HCT116 (cell line): ENCODE measurements at regions not wholly inside any gene's neighbourhood (a gene's known extent, or its start where the extent isn't known, plus 50 kb on each side); places are given as distances from the start of the nearest gene placed in this dataset.

Source experiments
- ATAC-seq: fragments of 200-7000 bp; cut with Tn5 transposase; 2 replicates; pipeline ENCODE4 v1.9.1; 2020; ENCODE audit warnings: mild to moderate bottlenecking, moderate library complexity
- BruUV-seq: library from RNA; stranded (reverse); fragments of 400-500 nt; replicated peaks from 2 replicates; lab custom pipeline; 2021; lab: Mats Ljungman, UMichigan
- CTCF ChIA-PET: fragments of 300-600 bp; sonication (Branson Sonifier 250); formaldehyde crosslinking; loops from one replicate; lab custom pipeline; 2021; ENCODE audit warnings: antibody characterized with exemption; lab: Charles Lee
- POLR2A ChIA-PET: fragments of 300-600, 350-600 bp; sonication (Branson Sonifier 250); formaldehyde crosslinking; loops from one replicate; lab custom pipeline; 2021; ENCODE audit warnings: antibody characterized with exemption; lab: Charles Lee
- RAD21 ChIA-PET, 2 experiments: fragments of 300-600 bp; sonication (Branson Sonifier 250); formaldehyde crosslinking; loops; one replicate each; lab custom pipeline; 2023; ENCODE audit warnings: low total read pairs in 2 of 2; ENCODE audit not compliant: uncharacterized antibody in 2 of 2, unreplicated experiment in 2 of 2, low non-redundant PET in 1 of 2; lab: Charles Lee
- DNase-seq: peaks from one replicate; pipeline ENCODE4 v3.0.0-alpha.2; 2010; ENCODE audit warnings: low read depth, low spot score
- H2AFZ ChIP-seq: fragments of 200-600 bp; shearing (Covaris generic), sonication (generic); 2 replicates; pipeline ENCODE4 v1.6.1; 2017; ENCODE audit warnings: low read depth, mixed run types, mixed read lengths, antibody characterized with exemption, low read length; ENCODE audit not compliant: poor library complexity, severe bottlenecking
- H3K27ac ChIP-seq: 2 replicates; pipeline ENCODE4 v1.5.1; 2012; ENCODE audit warnings: low read depth, low read length
- H3K27me3 ChIP-seq: fragments of 200-600 bp; sonication (generic); 2 replicates; pipeline ENCODE4 v1.6.1; 2016; ENCODE audit warnings: mixed run types, low read length, mixed read lengths; ENCODE audit not compliant: insufficient read depth
- H3K36me3 ChIP-seq, 2 experiments: fragments of 200-500 bp in 1 of 2; fragments of 200-600 bp in 1 of 2; sonication (Bioruptor generic) in 1 of 2; sonication (generic) in 1 of 2; 2 replicates each; pipeline versions ENCODE4 v1.5.1 to v1.6.1; 2014 to 2016; ENCODE audit warnings: low read length in 2 of 2, inconsistent platforms in 1 of 2, mixed read lengths in 1 of 2, mixed run types in 1 of 2; ENCODE audit not compliant: insufficient read depth in 2 of 2, control insufficient read depth in 1 of 2
- H3K4me1 ChIP-seq, 2 experiments: fragments of 200-600 bp in 1 of 2; sonication (generic) in 1 of 2; 2 replicates each; pipeline versions ENCODE4 v1.5.1 to v1.6.1; 2012 to 2017; ENCODE audit warnings: low read length in 2 of 2, inconsistent platforms in 1 of 2, mild to moderate bottlenecking in 1 of 2, mixed read lengths in 1 of 2, mixed run types in 1 of 2, moderate library complexity in 1 of 2; ENCODE audit not compliant: insufficient read depth in 2 of 2, control insufficient read depth in 1 of 2
- H3K4me2 ChIP-seq: fragments of 200-600 bp; sonication (generic); 2 replicates; pipeline ENCODE4 v1.6.1; 2017; ENCODE audit warnings: mixed run types, low read length, mixed read lengths
- H3K4me3 ChIP-seq, 2 experiments: fragments of 200-600 bp in 1 of 2; sonication (generic) in 1 of 2; replicated peaks in 1 of 2; 2 replicates each; pipeline ENCODE4 v1.5.1; 2011 to 2016; ENCODE audit warnings: low read length in 2 of 2, control low read depth in 1 of 2, low read depth in 1 of 2, mild to moderate bottlenecking in 1 of 2, mixed read lengths in 1 of 2, mixed run types in 1 of 2
- H3K79me2 ChIP-seq: fragments of 200-600 bp; sonication (generic); 2 replicates; pipeline ENCODE4 v1.6.1; 2017; ENCODE audit warnings: mild to moderate bottlenecking, mixed run types, low read length, moderate library complexity, mixed read lengths; ENCODE audit not compliant: insufficient read depth
- H3K9ac ChIP-seq: fragments of 200-600 bp; sonication (generic); 2 replicates; pipeline ENCODE4 v1.6.1; 2016; ENCODE audit warnings: low read length, mixed read lengths
- H3K9me2 ChIP-seq: fragments of 200-600 bp; sonication (generic), shearing (Covaris generic); 2 replicates; pipeline ENCODE4 v1.6.1; 2017; ENCODE audit warnings: mixed run types, mild to moderate bottlenecking, moderate library complexity; ENCODE audit not compliant: insufficient read depth
- H3K9me3 ChIP-seq, 2 experiments: fragments of 200-500 bp in 1 of 2; fragments of 200-600 bp in 1 of 2; sonication (Bioruptor generic) in 1 of 2; sonication (generic) in 1 of 2; 2 replicates each; pipeline ENCODE4 v1.6.1; 2014 to 2017; ENCODE audit warnings: low read length in 2 of 2, mixed read lengths in 2 of 2, inconsistent platforms in 1 of 2, low read depth in 1 of 2, mild to moderate bottlenecking in 1 of 2, mixed run types in 1 of 2, moderate library complexity in 1 of 2; ENCODE audit not compliant: control insufficient read depth in 1 of 2, insufficient read depth in 1 of 2
- H4K20me1 ChIP-seq: fragments of 200-600 bp; sonication (generic), shearing (Covaris generic); 2 replicates; pipeline ENCODE4 v1.6.1; 2017; ENCODE audit warnings: mixed run types, mild to moderate bottlenecking, moderate library complexity; ENCODE audit not compliant: insufficient read depth
- CBX3 ChIP-seq: IDR thresholded peaks from 2 replicates; pipeline ENCODE4 v1.6.1; 2012; ENCODE audit warnings: low read depth
- CEBPB ChIP-seq: IDR thresholded peaks from 2 replicates; pipeline ENCODE4 v1.6.1; 2012; ENCODE audit warnings: low read depth
- ELF1 ChIP-seq: IDR thresholded peaks from 2 replicates; pipeline ENCODE4 v1.6.1; 2012; ENCODE audit warnings: low read depth, borderline replicate concordance
- EZH2 ChIP-seq: fragments of 200-600 bp; sonication (generic); IDR thresholded peaks from 2 replicates; pipeline ENCODE4 v1.6.1; 2017; ENCODE audit warnings: antibody characterized with exemption, mixed run types
- EZH2phosphoT487 ChIP-seq: fragments of 200-600 bp; IDR thresholded peaks from 2 replicates; pipeline ENCODE4 v1.6.1; 2018; ENCODE audit warnings: antibody characterized with exemption, borderline replicate concordance
- FOSL1 ChIP-seq: IDR thresholded peaks from 2 replicates; pipeline ENCODE4 v1.6.1; 2012; ENCODE audit warnings: low read depth
- JUND ChIP-seq: IDR thresholded peaks from 2 replicates; pipeline ENCODE4 v1.6.1; 2012
- POLR2A ChIP-seq: IDR thresholded peaks from 2 replicates; pipeline ENCODE4 v1.7.0; 2011; ENCODE audit warnings: borderline replicate concordance; ENCODE audit not compliant: insufficient read depth, insufficient read length; ENCODE audit errors: extremely low read depth
- POLR2AphosphoS5 ChIP-seq: IDR thresholded peaks from 2 replicates; pipeline ENCODE4 v1.6.1; 2011; ENCODE audit warnings: mild to moderate bottlenecking, low read depth, low read length, moderate library complexity
- RAD21 ChIP-seq: IDR thresholded peaks from 2 replicates; pipeline ENCODE4 v1.6.1; 2012; ENCODE audit warnings: low read depth, mild to moderate bottlenecking
- SP1 ChIP-seq: IDR thresholded peaks from 2 replicates; pipeline ENCODE4 v1.6.1; 2012; ENCODE audit warnings: low read depth
- SRF ChIP-seq: IDR thresholded peaks from 2 replicates; pipeline ENCODE4 v1.6.1; 2012; ENCODE audit warnings: low read depth
- TCF7L2 ChIP-seq: IDR thresholded peaks from 2 replicates; pipeline ENCODE4 v1.7.0; 2011; ENCODE audit warnings: borderline replicate concordance, inconsistent platforms; ENCODE audit not compliant: insufficient read depth, insufficient read length; ENCODE audit errors: extremely low read depth
- YY1 ChIP-seq: IDR thresholded peaks from 2 replicates; pipeline ENCODE4 v1.6.1; 2011; ENCODE audit warnings: low read length, low read depth, moderate library complexity, mild to moderate bottlenecking; ENCODE audit not compliant: insufficient replicate concordance; ENCODE audit errors: extremely low read depth
- ZFX ChIP-seq: fragments of 450-650 bp; IDR thresholded peaks from 2 replicates; pipeline ENCODE4 v1.6.1; 2017
- ZNF274 ChIP-seq: fragments of 200-500 bp; sonication (Bioruptor generic); IDR thresholded peaks from 2 replicates; pipeline ENCODE4 v1.6.1; 2014; ENCODE audit warnings: mild to moderate bottlenecking, low read depth, low read length, inconsistent platforms
- intact Hi-C: fragments of 100-400 bp; cut with micrococcal nuclease; formaldehyde crosslinking; loops from 2 replicates; pipeline ENCODE4 v1.10.0; 2022
- TF ChIP-seq, protein P1 (sequence below): IDR thresholded peaks from 2 replicates; pipeline ENCODE4 v1.6.1; 2011; ENCODE audit warnings: mild to moderate bottlenecking, low read length, moderate library complexity; ENCODE audit not compliant: insufficient replicate concordance; ENCODE audit errors: extremely low read depth
- TF ChIP-seq, protein P2 (sequence below): IDR thresholded peaks from 2 replicates; pipeline ENCODE4 v1.6.1; 2012; ENCODE audit warnings: low read depth
- TF ChIP-seq, protein P3 (sequence below): IDR thresholded peaks from 2 replicates; pipeline ENCODE4 v1.6.1; 2012
- TF ChIP-seq, protein P4 (sequence below): IDR thresholded peaks from 2 replicates; pipeline ENCODE4 v1.6.1; 2012

DNA sequence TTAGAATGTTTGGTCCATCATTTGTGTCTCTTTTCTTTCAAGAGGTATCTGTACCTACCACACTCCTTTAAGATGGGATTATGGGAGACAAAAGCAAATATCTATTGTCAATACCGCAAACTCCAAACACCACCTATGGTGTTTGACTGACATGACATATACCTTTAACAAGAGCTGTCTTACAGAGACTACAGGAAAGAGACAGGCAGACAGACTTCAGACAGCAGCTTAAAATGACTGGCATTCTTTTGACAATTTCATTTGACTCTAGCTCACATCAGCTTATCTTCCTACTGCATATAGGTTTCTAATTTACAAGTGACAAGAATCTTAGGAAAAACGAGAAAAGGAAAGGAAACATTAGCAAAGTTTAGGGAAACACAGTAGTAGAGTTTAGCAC, 256.0 kb upstream of the TFAP2D start:
- H3K4me2 ChIP-seq, result no peak overlapping the region
- no peak overlapping the region for H3K4me3 ChIP-seq
- CTCF ChIA-PET, result no interaction called here
- no peak overlapping the region for H2AFZ ChIP-seq
- no peak overlapping the region for H3K27ac ChIP-seq
- no peak for TF ChIP-seq SP1
- TF ChIP-seq YY1, result no peak
- TF ChIP-seq CEBPB, result no peak
- TF ChIP-seq EZH2phosphoT487, result no peak
- TF ChIP-seq JUND, result no peak
- TF ChIP-seq EZH2, result no peak
- TF ChIP-seq SRF, result no peak
- TF ChIP-seq POLR2A, result no peak
- TF ChIP-seq CBX3, result no peak
- no peak for TF ChIP-seq RAD21
- TF ChIP-seq ELF1, result no peak
- TF ChIP-seq, protein P1, sequence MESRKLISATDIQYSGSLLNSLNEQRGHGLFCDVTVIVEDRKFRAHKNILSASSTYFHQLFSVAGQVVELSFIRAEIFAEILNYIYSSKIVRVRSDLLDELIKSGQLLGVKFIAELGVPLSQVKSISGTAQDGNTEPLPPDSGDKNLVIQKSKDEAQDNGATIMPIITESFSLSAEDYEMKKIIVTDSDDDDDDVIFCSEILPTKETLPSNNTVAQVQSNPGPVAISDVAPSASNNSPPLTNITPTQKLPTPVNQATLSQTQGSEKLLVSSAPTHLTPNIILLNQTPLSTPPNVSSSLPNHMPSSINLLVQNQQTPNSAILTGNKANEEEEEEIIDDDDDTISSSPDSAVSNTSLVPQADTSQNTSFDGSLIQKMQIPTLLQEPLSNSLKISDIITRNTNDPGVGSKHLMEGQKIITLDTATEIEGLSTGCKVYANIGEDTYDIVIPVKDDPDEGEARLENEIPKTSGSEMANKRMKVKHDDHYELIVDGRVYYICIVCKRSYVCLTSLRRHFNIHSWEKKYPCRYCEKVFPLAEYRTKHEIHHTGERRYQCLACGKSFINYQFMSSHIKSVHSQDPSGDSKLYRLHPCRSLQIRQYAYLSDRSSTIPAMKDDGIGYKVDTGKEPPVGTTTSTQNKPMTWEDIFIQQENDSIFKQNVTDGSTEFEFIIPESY, result no peak
- no peak for TF ChIP-seq POLR2AphosphoS5
- no peak for TF ChIP-seq TCF7L2
- TF ChIP-seq, protein P2, sequence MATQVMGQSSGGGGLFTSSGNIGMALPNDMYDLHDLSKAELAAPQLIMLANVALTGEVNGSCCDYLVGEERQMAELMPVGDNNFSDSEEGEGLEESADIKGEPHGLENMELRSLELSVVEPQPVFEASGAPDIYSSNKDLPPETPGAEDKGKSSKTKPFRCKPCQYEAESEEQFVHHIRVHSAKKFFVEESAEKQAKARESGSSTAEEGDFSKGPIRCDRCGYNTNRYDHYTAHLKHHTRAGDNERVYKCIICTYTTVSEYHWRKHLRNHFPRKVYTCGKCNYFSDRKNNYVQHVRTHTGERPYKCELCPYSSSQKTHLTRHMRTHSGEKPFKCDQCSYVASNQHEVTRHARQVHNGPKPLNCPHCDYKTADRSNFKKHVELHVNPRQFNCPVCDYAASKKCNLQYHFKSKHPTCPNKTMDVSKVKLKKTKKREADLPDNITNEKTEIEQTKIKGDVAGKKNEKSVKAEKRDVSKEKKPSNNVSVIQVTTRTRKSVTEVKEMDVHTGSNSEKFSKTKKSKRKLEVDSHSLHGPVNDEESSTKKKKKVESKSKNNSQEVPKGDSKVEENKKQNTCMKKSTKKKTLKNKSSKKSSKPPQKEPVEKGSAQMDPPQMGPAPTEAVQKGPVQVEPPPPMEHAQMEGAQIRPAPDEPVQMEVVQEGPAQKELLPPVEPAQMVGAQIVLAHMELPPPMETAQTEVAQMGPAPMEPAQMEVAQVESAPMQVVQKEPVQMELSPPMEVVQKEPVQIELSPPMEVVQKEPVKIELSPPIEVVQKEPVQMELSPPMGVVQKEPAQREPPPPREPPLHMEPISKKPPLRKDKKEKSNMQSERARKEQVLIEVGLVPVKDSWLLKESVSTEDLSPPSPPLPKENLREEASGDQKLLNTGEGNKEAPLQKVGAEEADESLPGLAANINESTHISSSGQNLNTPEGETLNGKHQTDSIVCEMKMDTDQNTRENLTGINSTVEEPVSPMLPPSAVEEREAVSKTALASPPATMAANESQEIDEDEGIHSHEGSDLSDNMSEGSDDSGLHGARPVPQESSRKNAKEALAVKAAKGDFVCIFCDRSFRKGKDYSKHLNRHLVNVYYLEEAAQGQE, result no peak
- TF ChIP-seq, protein P3, sequence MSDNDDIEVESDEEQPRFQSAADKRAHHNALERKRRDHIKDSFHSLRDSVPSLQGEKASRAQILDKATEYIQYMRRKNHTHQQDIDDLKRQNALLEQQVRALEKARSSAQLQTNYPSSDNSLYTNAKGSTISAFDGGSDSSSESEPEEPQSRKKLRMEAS, result no peak
- TF ChIP-seq FOSL1, result no peak
- TF ChIP-seq ZNF274, result no peak
- TF ChIP-seq, protein P4, sequence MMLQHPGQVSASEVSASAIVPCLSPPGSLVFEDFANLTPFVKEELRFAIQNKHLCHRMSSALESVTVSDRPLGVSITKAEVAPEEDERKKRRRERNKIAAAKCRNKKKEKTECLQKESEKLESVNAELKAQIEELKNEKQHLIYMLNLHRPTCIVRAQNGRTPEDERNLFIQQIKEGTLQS, result no peak
- TF ChIP-seq ZFX, result no peak
- TF ChIP-seq, all 23 proteins: peak for 0
- Histone ChIP-seq H4K20me1 (no peaks in the 10 kb centered on the region), H3K9me2 (no peaks in the 10 kb centered on the region), H3K36me3 (no peaks in the 10 kb centered on the region), H3K9me3 (peaks cover 4 to 8% of the 10 kb centered on the region in 2 experiments; a peak in 2 of 4 replicates), H3K9ac (no peak overlapping the region), H3K27me3 (no peaks in the 10 kb centered on the region), H3K4me1 (no peaks in the 10 kb centered on the region), H3K79me2 (no peaks in the 10 kb centered on the region)
- DNase-seq (no peak), ATAC-seq (no peak)
- POLR2A ChIA-PET, result no interaction called here
- RAD21 ChIA-PET, result no interaction called here
- intact Hi-C loops, result no loop called here
- BruUV-seq, result no TSS peak
